ENCODE measurements at regions not wholly inside any gene's neighbourhood (a gene's known extent, or its start where the extent isn't known, plus 50 kb on each side); places are given as distances from the start of the nearest gene placed in this dataset.

DNA sequence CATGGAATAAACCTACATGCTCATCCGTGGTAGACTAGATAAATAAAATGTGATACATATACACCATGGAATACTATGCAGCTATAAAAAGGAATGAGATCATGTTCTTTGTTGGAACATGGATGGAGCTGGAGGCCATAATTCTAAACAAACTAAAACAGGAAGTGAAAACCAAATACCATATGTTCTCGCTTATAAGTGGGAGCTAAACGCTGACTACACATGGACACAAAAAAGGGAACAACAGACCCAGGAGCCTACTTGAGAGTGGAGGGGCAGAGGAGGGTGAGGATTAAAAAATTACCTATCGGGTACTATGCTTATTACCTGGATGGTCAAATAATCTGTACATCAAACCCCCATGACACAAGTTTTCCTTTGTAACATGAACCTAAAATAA lies 68.7 kb upstream of the SEC61G start:
- TF ChIP-seq EZH2 (IDR thresholded peaks at IDR 0.05; ENCODE audit: borderline replicate concordance, low read depth, low read length, poor library complexity, severe bottlenecking) (no peak), CTCF (conservative IDR thresholded peaks at IDR 0.05; ENCODE audit: low read depth, low read length) (no peak)

Measured in A673 (cell line).